Motor neuron (in vitro differentiated cells): ENCODE measurements at regions not wholly inside any gene's neighbourhood (a gene's known extent, or its start where the extent isn't known, plus 50 kb on each side); places are given as distances from the start of the nearest gene placed in this dataset.
"Not testable (repeated sequence)": the region's sequence is repeated elsewhere in the genome, so short reads cannot be mapped to it uniquely, and the experiment has no call there.

Source experiments
- ATAC-seq, 8 experiments: fragments of 200-7000 bp; cut with Tn5 transposase; replicated peaks in 6 of 8; 2 replicates each; pipeline ENCODE4 v1.8.0; 2021; ENCODE audit warnings: mild to moderate bottlenecking in 8 of 8, moderate library complexity in 8 of 8
- H3K27ac ChIP-seq, 2 donors: fragments of 250-450 bp; sonication (Bioruptor Pico); 2 replicates each; pipeline ENCODE4 v1.9.0; 2021; ENCODE audit warnings: antibody characterized with exemption in 2 of 2, mild to moderate bottlenecking in 2 of 2, moderate library complexity in 1 of 2
- H3K4me1 ChIP-seq, 2 donors: fragments of 250-450 bp; sonication (Bioruptor Pico); replicated peaks in 1 of 2; 2 replicates each; pipeline ENCODE4 v1.6.1; 2021; ENCODE audit warnings: antibody characterized with exemption in 2 of 2, mild to moderate bottlenecking in 2 of 2, moderate library complexity in 1 of 2
- H3K4me3 ChIP-seq, 5 donors: fragments of 250-450 bp; sonication (Bioruptor Pico); 2 replicates each; pipeline ENCODE4 v1.9.0; 2021; ENCODE audit warnings: antibody characterized with exemption in 5 of 5, mild to moderate bottlenecking in 5 of 5, moderate library complexity in 4 of 5
- WGBS, 10 experiments: fragments of 450-650 bp; shearing (Covaris generic); methylation state at CpG; one replicate each; pipeline ENCODE4 v1.0.0; 2022; 5-methylcytosine and 5-hydroxymethylcytosine counted together
- in situ Hi-C, 9 experiments: fragments of 400-800 bp; cut with MboI; loops; one replicate each; pipeline ENCODE4 v1.15.0; 2021; ENCODE audit warnings: low sequenced_read_pairs in 9 of 9, low pct_unique_long_range_greater_than_20kb in 2 of 9; ENCODE audit not compliant: unreplicated experiment in 9 of 9

DNA sequence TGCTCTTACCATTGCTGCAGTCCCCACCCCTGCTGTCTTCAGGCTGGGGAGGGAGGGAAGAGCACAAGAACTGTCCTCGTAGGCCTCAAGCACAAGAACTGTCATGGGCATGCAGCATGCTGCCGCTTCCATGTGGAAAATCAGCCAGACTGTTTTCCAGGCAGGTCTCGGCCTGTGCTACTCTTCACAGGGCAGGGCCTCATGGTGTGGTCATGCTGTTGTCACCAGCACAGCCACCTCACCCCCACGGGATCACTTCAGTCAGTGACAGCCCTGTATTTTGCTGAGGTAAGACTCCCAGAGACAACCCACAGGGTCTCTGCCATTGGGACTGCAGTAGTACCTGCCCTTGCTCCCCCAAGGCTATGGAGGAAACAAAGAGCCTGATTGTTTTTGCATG, 205.3 kb downstream of the NAP1L3 start:
- 0 to 55% methylated on average over 2 to 3 of the region's 4 CpGs; no CpG with 5 or more reads in 8 of the 10 experiments for WGBS, 10 experiments
- ATAC-seq: no peak

DNA sequence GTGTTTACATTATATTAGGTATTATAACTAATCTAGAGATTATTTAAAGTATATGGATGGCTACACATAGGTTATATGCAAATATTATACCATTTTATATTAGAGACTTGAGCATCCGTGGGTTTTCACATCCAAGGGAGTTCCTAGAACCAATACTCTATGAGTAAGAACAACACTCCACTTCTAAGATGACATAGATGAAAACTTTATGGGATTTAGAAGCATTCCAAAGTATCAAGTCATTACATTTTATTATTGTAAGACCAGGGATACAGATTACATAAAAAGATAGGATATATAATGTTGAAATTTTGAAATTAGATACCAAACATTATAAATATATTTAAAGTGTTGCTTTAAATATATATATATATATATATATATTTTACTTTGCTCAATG, 207.0 kb downstream of the NAP1L3 start:
- no peak for ATAC-seq
- no peaks in the 10 kb centered on the region for H3K4me1 ChIP-seq
- in situ Hi-C loops: no loop called here
- H3K4me3 ChIP-seq: no peak overlapping the region
- H3K27ac ChIP-seq: no peak overlapping the region
- WGBS, 10 experiments: 0 to 100% (median 83%) methylated on average over 1 of the region's 1 CpG; no CpG with 5 or more reads in 7 of the 10 experiments

More for the DNA sequence above, 205.3 kb downstream of the NAP1L3 start:
- Histone ChIP-seq H3K4me1 (no peaks in the 10 kb centered on the region), H3K4me3 (no peak overlapping the region), H3K27ac (no peak overlapping the region)
- in situ Hi-C loops: no loop called here

DNA sequence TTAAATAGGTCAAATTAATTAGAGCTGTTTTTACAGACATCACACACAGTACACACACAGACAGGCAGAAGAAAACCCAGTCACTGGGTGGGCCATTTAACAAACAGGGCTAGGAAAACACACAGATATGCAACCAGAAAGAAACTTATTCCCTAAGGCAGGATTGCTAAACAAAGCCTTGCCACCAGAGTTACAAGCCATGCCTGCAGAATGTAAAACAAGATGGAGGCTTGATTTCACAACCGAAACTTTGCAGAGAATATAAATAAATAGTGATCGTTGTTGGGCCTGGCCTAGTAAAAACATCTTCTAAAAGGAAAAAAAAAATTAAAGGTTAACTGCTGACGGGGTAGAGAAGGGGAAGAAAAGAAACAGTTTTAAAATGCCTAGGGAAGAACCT, 212.3 kb downstream of the NAP1L3 start:
- no peak overlapping the region for H3K27ac ChIP-seq
- in situ Hi-C loops: no loop called here
- ATAC-seq: no peak
- H3K4me1 ChIP-seq: no peaks in the 10 kb centered on the region
- 10 to 92% (median 14%) methylated on average over 1 to 3 of the region's 3 CpGs; no CpG with 5 or more reads in 5 of the 10 experiments for WGBS, 10 experiments
- no peak overlapping the region for H3K4me3 ChIP-seq

DNA sequence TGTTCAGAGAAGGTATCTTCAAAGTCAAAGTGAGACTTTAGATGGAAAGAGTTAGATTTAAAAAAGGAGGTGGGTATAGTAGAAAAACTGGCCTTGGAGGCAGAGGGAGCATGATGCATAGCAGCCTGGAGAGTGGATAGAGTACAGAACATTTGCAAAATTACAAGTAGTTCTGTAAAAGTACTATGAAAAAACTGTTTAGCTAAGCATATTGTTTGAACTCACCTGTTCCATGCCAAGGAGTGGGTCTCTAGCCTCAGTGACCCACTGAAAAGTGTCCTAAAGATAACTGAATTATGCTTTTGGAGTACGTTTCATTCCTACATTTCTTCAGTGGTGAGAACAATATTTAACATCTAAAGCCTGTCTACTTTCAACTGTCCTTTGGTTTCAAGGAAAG, 218.9 kb downstream of the NAP1L3 start:
- ATAC-seq: no peak
- in situ Hi-C loops: no loop called here
- H3K4me3 ChIP-seq: no peak overlapping the region
- H3K27ac ChIP-seq: no peak overlapping the region
- no peaks in the 10 kb centered on the region for H3K4me1 ChIP-seq
- WGBS, 10 experiments: 0 to 100% (median 86%) methylated on average over 1 of the region's 1 CpG; no CpG with 5 or more reads in 7 of the 10 experiments

DNA sequence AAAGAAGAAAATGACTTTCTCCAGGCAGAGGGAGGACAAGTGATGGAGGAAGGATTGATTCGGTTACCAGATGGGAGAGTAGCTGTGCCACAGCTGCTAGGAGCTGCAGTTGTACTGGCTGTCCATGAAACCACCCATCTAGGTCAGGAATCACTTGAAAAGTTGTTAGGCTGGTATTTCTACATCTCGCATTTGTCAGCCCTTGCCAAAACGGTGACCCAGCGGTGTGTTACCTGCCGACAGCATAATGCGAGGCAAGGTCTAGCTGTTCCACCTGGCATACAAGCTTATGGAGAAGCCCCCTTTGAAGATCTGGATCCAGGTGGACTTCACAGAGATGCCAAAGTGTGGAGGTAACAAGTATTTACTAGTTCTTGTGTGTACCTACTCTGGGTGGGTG, 238.7 kb downstream of the NAP1L3 start:
- in situ Hi-C loops, ATAC-seq, H3K27ac ChIP-seq, H3K4me3 ChIP-seq, H3K4me1 ChIP-seq: not testable (repeated sequence)
- 86% methylated on average over 4 of the region's 6 CpGs; no CpG with 5 or more reads in 9 of the 10 experiments for WGBS, 10 experiments

DNA sequence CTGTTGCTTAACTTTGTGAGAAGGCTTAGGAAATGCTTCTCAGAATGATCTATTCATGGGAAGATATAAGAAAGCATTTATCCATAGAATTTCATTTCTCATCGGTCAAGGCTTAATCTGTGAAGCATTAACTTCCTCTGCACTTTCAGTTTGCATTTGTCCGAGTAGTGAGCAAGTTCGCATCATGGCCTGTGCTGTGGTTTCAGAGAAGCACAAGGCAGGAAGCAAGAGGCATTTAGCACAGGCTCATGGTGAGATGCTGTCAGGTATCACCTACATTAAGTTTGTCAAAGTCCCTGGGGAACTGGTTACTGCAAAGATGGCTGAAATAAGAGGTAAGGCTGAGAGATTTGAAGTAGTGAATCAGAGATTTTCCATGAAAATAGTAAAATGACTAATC, 244.9 kb downstream of the NAP1L3 start:
- in situ Hi-C loops: no loop called here
- WGBS, 10 experiments: 22 to 100% (median 96%) methylated on average over 1 to 3 of the region's 3 CpGs; no CpG with 5 or more reads in 5 of the 10 experiments
- Histone ChIP-seq H3K4me1 (no peaks in the 10 kb centered on the region), H3K27ac (no peak overlapping the region), H3K4me3 (no peak overlapping the region)
- no peak for ATAC-seq

DNA sequence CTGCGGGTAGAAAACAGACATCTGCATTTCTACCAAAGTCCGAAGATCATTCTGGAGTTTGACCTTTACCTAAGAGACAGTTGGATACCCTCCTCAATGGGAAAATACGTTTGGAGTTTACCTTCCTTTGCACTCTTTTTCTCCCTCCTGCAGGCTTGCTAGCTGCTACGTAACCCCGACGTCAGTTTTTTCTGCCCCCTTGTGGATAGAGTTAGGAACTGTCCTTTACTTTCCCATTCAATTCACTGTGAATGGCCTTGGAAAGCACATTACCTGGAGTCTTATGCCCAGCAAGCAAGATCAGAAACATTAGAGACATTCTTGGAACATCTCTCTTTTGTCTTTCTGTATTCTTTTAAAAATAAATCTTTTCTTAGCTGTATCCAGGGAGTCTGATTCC, 250.7 kb downstream of the NAP1L3 start:
- Histone ChIP-seq H3K4me3 (no peak overlapping the region), H3K4me1 (peaks cover 0 to 11% of the 10 kb centered on the region in 2 donors), H3K27ac (no peak overlapping the region)
- WGBS, 10 experiments: 26 to 32% (median 31%) methylated on average over 4 to 6 of the region's 6 CpGs; no CpG with 5 or more reads in 7 of the 10 experiments
- ATAC-seq: peak in 7 of 8 experiments; percentile 42 to 65 (median 50)
- in situ Hi-C loops: no loop called here

DNA sequence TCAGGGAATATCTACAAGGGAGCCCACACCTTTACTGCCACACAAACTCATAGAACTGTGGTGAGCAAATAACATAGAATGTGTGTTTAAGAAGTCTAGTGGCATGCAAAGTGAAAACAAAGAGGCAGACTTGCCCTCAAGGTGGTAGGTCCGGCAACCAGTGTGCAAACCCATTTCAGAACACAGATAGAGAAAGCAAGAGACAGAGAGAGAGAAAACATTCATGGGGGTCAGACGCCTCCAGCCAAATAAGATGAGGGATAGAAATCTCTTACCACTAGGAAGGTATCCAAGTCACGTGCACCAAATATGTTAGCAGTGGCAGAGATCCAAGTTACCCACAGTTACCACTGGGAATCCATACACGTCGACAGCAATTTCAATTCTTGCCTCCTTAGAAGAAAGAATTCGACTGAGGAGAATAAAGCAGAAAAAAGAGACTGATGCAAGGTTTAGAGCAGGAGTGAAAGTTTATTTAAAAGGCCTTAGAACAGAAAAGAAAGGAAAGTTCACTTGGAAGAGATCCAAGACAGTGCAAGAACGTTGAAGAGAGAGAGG, 252.8 kb downstream of the NAP1L3 start:
- WGBS, 10 experiments: 0 to 80% (median 40%) methylated on average over 1 to 6 of the region's 7 CpGs; no CpG with 5 or more reads in 4 of the 10 experiments
- peak in 3 of 8 experiments; percentile 60 to 82 (median 75) for ATAC-seq
- no peak overlapping the region for H3K4me3 ChIP-seq
- no peak overlapping the region for H3K27ac ChIP-seq
- H3K4me1 ChIP-seq: peaks cover 0 to 11% of the 10 kb centered on the region in 2 donors
- in situ Hi-C loops: no loop called here

DNA sequence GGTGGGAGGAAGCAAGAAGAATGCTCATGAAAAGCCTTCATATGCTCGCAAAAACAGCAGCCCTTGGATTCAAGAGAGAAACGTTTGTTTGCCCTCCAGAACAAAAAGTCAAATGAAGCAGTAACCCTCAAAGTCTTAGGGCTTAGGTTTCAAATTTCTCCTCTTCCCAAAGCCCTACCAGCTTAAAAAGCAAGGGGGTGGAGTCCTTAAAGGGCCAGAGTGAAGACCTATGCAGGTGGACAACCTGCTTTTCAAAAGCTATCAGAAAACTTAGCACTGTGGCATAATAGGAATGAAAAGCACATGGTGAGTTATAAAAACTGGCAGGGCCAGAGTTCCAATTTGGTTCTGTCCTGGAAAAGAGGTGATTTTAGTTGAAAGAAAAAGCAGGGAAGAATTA, 253.3 kb downstream of the NAP1L3 start:
- Histone ChIP-seq H3K4me3 (no peak overlapping the region), H3K4me1 (peaks cover 0 to 11% of the 10 kb centered on the region in 2 donors), H3K27ac (no peak overlapping the region)
- 0 to 20% (median 0%) methylated on average over 1 to 2 of the region's 2 CpGs; no CpG with 5 or more reads in 4 of the 10 experiments for WGBS, 10 experiments
- ATAC-seq: no peak
- in situ Hi-C loops: no loop called here

DNA sequence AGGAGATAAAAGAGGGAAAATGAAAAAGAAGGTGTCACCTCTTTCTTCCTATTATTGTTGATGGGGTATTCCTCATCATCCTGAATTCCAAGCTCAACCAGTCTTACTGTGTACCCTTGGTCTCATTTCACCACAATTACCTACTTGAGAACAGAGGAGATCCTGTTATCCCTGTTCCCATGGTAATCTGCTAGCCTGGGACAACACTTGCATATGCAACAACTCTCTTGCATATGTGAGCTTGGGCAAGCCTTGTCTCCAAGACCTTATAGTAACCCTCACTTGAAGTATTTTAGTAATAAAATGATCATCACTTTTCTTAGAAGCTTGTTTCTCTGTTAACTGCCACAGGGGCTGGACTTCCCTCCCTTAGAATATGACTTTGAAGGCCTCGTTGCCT, 253.7 kb downstream of the NAP1L3 start:
- in situ Hi-C loops: no loop called here
- H3K4me1 ChIP-seq: peaks cover 0 to 11% of the 10 kb centered on the region in 2 donors
- H3K4me3 ChIP-seq: no peak overlapping the region
- H3K27ac ChIP-seq: no peak overlapping the region
- WGBS, 10 experiments: 0 to 40% (median 0%) methylated on average over 1 of the region's 1 CpG; no CpG with 5 or more reads in 6 of the 10 experiments
- peak in 3 of 8 experiments; percentile 21 to 48 (median 24) for ATAC-seq

DNA sequence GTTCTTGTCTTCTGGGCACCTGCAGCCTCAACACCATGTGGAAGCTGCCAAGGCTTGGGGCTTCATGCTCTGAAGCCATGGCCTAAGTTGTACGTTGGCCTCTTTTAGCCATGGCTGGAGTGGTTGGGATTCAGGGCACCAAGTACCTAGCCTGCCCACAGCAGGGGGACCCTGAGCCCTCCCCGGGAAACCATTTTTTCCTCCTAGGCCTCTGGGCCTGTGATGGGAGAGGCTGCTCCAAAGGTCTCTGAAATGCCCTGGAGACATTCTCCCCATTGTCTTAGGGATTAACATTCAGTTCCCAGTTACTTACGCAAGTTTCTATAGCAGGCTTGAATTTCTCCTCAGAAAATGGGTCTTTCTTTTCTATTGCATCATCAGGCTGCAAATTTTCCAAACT, 269.3 kb downstream of the NAP1L3 start:
- Histone ChIP-seq H3K27ac (no peak overlapping the region), H3K4me1 (no peaks in the 10 kb centered on the region), H3K4me3 (no peak overlapping the region)
- no peak for ATAC-seq
- in situ Hi-C loops: no loop called here
- 0 to 100% (median 49%) methylated on average over 1 of the region's 3 CpGs; no CpG with 5 or more reads in 6 of the 10 experiments for WGBS, 10 experiments

DNA sequence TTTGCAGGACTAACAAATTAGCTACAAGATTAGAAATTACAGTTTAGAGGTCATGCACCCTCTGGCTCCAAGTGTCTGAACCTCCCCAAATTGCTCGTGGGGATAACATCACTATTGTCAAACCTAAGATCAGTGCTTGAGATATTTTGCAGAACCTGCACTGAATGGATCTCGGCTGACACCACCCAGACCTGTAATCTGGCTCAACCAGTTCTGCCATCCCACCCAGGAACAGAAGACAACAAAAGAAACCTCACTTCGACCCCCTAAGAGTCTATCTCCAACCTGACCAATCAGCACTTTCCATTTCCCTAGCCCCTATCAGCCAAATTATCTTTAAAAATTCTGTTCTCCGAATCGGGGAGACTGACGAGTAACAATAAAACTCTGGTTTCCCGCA, 318.7 kb downstream of the NAP1L3 start:
- no peaks in the 10 kb centered on the region for H3K4me1 ChIP-seq
- in situ Hi-C loops: no loop called here
- WGBS, 10 experiments: 0 to 60% (median 39%) methylated on average over 1 to 4 of the region's 7 CpGs; no CpG with 5 or more reads in 6 of the 10 experiments

DNA sequence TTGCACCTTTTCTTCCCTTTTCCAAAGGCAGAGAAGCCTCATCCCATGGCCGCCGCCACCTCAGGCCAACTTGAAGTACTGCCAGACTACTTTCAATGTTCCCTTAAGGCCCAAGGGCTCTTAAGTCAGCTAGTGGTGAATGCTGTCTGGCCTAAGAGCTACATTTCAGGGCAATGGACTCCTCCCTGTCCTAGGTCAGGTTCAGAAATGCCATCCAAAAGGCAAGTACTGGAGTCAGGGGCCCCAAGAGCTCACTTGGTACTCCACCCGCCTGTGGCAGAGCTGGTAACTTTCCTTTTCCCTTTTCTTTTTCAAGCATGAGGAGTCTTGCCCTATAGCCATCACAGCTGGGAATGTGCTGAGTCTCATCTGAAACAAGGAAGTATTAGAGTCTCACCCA, 327.1 kb downstream of the NAP1L3 start:
- ATAC-seq: no peak
- in situ Hi-C loops: no loop called here
- Histone ChIP-seq H3K4me1 (no peaks in the 10 kb centered on the region), H3K4me3 (no peak overlapping the region), H3K27ac (no peak overlapping the region)
- 0 to 100% (median 67%) methylated on average over 2 to 3 of the region's 3 CpGs; no CpG with 5 or more reads in 7 of the 10 experiments for whole genome bisulfite sequencing, 10 experiments

More for the DNA sequence above, 318.7 kb downstream of the NAP1L3 start:
- ATAC-seq: no peak
- Histone ChIP-seq H3K4me3 (no peak overlapping the region), H3K27ac (no peak overlapping the region)

DNA sequence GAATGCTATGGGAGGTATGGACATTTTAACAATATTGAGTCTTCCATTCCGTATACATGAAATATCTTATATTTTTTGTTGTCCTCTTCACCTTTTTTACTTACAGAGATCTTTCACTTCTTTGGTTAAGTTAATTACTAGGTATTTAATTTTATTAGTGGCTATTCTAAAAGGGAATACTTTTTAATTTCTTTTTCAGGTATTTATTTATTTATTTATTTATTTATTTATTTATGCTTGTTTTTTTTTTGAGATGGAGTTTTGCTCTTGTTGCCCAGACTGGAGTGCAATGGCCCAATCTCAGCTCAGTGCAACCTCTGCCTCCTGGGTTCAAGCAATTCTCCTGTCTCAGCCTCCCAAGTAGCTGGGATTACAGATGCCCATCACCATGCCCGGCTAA, 329.1 kb downstream of the NAP1L3 start:
- 0 to 83% (median 29%) methylated on average over 1 to 2 of the region's 2 CpGs; no CpG with 5 or more reads in 5 of the 10 experiments for WGBS, 10 experiments
- in situ Hi-C loops, ATAC-seq: not testable (repeated sequence)

More for the DNA sequence above, 329.1 kb downstream of the NAP1L3 start:
- H3K27ac ChIP-seq, H3K4me1 ChIP-seq, H3K4me3 ChIP-seq: not testable (repeated sequence)
